T-cell (primary cell): ENCODE measurements at regions not wholly inside any gene's neighbourhood (a gene's known extent, or its start where the extent isn't known, plus 50 kb on each side); places are given as distances from the start of the nearest gene placed in this dataset.
"Not testable (repeated sequence)": the region's sequence is repeated elsewhere in the genome, so short reads cannot be mapped to it uniquely, and the experiment has no call there.

Experiments used
- ATAC-seq, 4 experiments: fragments of 200-7000 bp in 3 of 4; fragments of 150-1000 bp in 1 of 4; cut with Tn5 transposase; replicated peaks in 1 of 4; 1 replicate in 3 of 4; 2 replicates in 1 of 4; pipeline ENCODE4 v1.10.0; 2021; ENCODE audit warnings: moderate library complexity in 3 of 4, mild to moderate bottlenecking in 2 of 4, moderate number of reproducible peaks in 1 of 4
- CTCF ChIA-PET, 2 donors: fragments of 300-600 bp; sonication (Branson Sonifier 250); formaldehyde crosslinking; loops; one replicate each; lab custom pipeline; 2022; ENCODE audit warnings: antibody characterized with exemption in 2 of 2; lab: Charles Lee
- POLR2A ChIA-PET, 2 donors: fragments of 300-600 bp; sonication (Branson Sonifier 250); formaldehyde crosslinking; loops; one replicate each; lab custom pipeline; 2022; ENCODE audit warnings: antibody characterized with exemption in 2 of 2; lab: Charles Lee
- DNase-seq, 35 experiments: peaks; one replicate each; pipeline versions ENCODE4 v3.0.0 to v3.0.0-alpha.2; 2013 to 2023
- H3K27ac ChIP-seq: one replicate; pipeline ENCODE4 v1.5.1; 2013; ENCODE audit warnings: low read length
- H3K27me3 ChIP-seq, 2 experiments: replicated peaks in 1 of 2; 1 replicate in 1 of 2; 2 replicates in 1 of 2; pipeline versions ENCODE4 v1.6.1 to v1.7.0; 2013; ENCODE audit warnings: low read length in 1 of 2, mixed read lengths in 1 of 2; ENCODE audit not compliant: control insufficient read depth in 2 of 2, insufficient read depth in 2 of 2; ENCODE audit errors: extremely low read depth in 1 of 2
- H3K36me3 ChIP-seq, 2 donors: 1 replicate in 1 of 2; 2 replicates in 1 of 2; pipeline versions ENCODE4 v1.6.1 to v1.7.0; 2013; ENCODE audit warnings: low read length in 1 of 2; ENCODE audit not compliant: control insufficient read depth in 2 of 2, insufficient read depth in 1 of 2; ENCODE audit errors: extremely low read depth in 1 of 2
- H3K4me1 ChIP-seq, 2 experiments: 1 replicate in 1 of 2; 2 replicates in 1 of 2; pipeline versions ENCODE4 v1.6.1 to v1.7.0; 2013; ENCODE audit warnings: low read length in 2 of 2, mixed read lengths in 1 of 2; ENCODE audit not compliant: insufficient read depth in 2 of 2, control insufficient read depth in 1 of 2; ENCODE audit errors: extremely low read depth in 1 of 2
- H3K4me3 ChIP-seq, 2 donors: 1 replicate in 1 of 2; 2 replicates in 1 of 2; pipeline versions ENCODE4 v1.5.1 to v1.7.0; 2013; ENCODE audit warnings: mild to moderate bottlenecking in 2 of 2, low read length in 1 of 2, moderate library complexity in 1 of 2; ENCODE audit not compliant: control insufficient read depth in 1 of 2; ENCODE audit errors: extremely low read depth in 1 of 2
- H3K9me3 ChIP-seq: 2 replicates; pipeline ENCODE4 v1.7.0; 2013
- H3K27ac Mint-ChIP-seq, 2 donors: one replicate each; pipeline ENCODE4 v1.8.0; 2020 to 2021; ENCODE audit warnings: mild to moderate bottlenecking in 2 of 2, mixed read lengths in 2 of 2
- H3K27me3 Mint-ChIP-seq, 2 donors: one replicate each; pipeline ENCODE4 v1.8.0; 2021 to 2022; ENCODE audit warnings: mixed read lengths in 2 of 2
- H3K36me3 Mint-ChIP-seq: one replicate; pipeline ENCODE4 v1.8.0; 2021; ENCODE audit warnings: mixed read lengths
- H3K4me1 Mint-ChIP-seq, 3 donors: one replicate each; pipeline ENCODE4 v1.8.0; 2020 to 2022; ENCODE audit warnings: mixed read lengths in 3 of 3, mild to moderate bottlenecking in 1 of 3
- H3K4me3 Mint-ChIP-seq, 3 donors: one replicate each; pipeline ENCODE4 v1.8.0; 2020 to 2022; ENCODE audit warnings: mild to moderate bottlenecking in 3 of 3, mixed read lengths in 3 of 3, moderate library complexity in 3 of 3
- H3K9me3 Mint-ChIP-seq, 3 donors: one replicate each; pipeline ENCODE4 v1.8.0; 2020 to 2022; ENCODE audit warnings: mixed read lengths in 3 of 3
- WGBS: methylation state at CpG from one replicate; pipeline ENCODE4 v1.1.5; 2013; ENCODE audit warnings: missing lambda C conversion rate; ENCODE audit not compliant: insufficient coverage; 5-methylcytosine and 5-hydroxymethylcytosine counted together

GRCh38 chr7:39871610-39872009 is 78.4 kb upstream of the CDK13 start:
- H3K4me1 Mint-ChIP-seq, H3K9me3 Mint-ChIP-seq, H3K27ac ChIP-seq, H3K4me1 ChIP-seq, H3K36me3 ChIP-seq, H3K27me3 Mint-ChIP-seq, H3K4me3 Mint-ChIP-seq, H3K36me3 Mint-ChIP-seq, POLR2A ChIA-PET, H3K27ac Mint-ChIP-seq, CTCF ChIA-PET, H3K9me3 ChIP-seq, DNase-seq, ATAC-seq, H3K4me3 ChIP-seq, H3K27me3 ChIP-seq: not testable (repeated sequence)
- WGBS = no CpG with 5 or more reads among the region's 4 CpGs

- ATAC-seq = no peak
- DNase-seq = no peak
- H3K36me3 ChIP-seq = no peaks in the 10 kb centered on the region
- H3K27me3 ChIP-seq = peaks cover 0 to 12% of the 10 kb centered on the region in 2 experiments
- CTCF ChIA-PET = no interaction called here
- no peak overlapping the region for H3K4me3 ChIP-seq
- Mint-ChIP-seq H3K36me3 (peaks cover 3% of the 10 kb centered on the region), H3K4me1 (peaks cover 0 to 6% (median 0%) of the 10 kb centered on the region in 3 donors), H3K27me3 (peaks cover 15 to 20% of the 10 kb centered on the region in 2 donors), H3K27ac (no peak overlapping the region), H3K9me3 (peaks cover 0 to 5% (median 0%) of the 10 kb centered on the region in 3 donors), H3K4me3 (no peak overlapping the region)
- H3K27ac ChIP-seq = no peak overlapping the region
- H3K4me1 ChIP-seq = no peaks in the 10 kb centered on the region
- H3K9me3 ChIP-seq = no peaks in the 10 kb centered on the region
- POLR2A ChIA-PET = no interaction called here
- WGBS = 29% methylated on average over 1 of the region's 1 CpG
Measured at GRCh38 chr7:39880556-39880955, 69.5 kb upstream of the CDK13 start.

GRCh38 chr7:39882148-39882784 is 67.8 kb upstream of the CDK13 start:
- Histone ChIP-seq H3K9me3 (no peaks in the 10 kb centered on the region), H3K27me3 (peaks cover 0 to 16% of the 10 kb centered on the region in 2 experiments), H3K4me3 (no peak overlapping the region), H3K27ac (no peak overlapping the region), H3K36me3 (no peaks in the 10 kb centered on the region), H3K4me1 (no peaks in the 10 kb centered on the region)
- ChIA-PET CTCF (interaction anchor here in 1 of 2 donors (1.1 to 1.3 kb wide), 2 partner anchors 9 to 15 kb away, joined by 3 read pairs; no protein-coding TSS in a partner anchor), POLR2A (no interaction called here)
- DNase-seq (no peak), ATAC-seq (no peak)
- Mint-ChIP-seq H3K9me3 (peaks cover 0 to 5% (median 0%) of the 10 kb centered on the region in 3 donors), H3K36me3 (peaks cover 3% of the 10 kb centered on the region), H3K4me3 (no peak overlapping the region), H3K27ac (no peak overlapping the region), H3K27me3 (peaks cover 13 to 17% of the 10 kb centered on the region in 2 donors), H3K4me1 (peaks cover 0 to 6% (median 0%) of the 10 kb centered on the region in 3 donors)
- WGBS = 100% methylated on average over 1 of the region's 5 CpGs

GRCh38 chr7:39883812-39884390 is 66.2 kb upstream of the CDK13 start:
- H3K4me3 Mint-ChIP-seq = no peak overlapping the region
- peaks cover 12 to 13% of the 10 kb centered on the region in 2 donors for H3K27me3 Mint-ChIP-seq
- H3K9me3 Mint-ChIP-seq = peaks cover 0 to 5% (median 0%) of the 10 kb centered on the region in 3 donors
- 100% methylated on average over 2 of the region's 4 CpGs for whole genome bisulfite sequencing
- H3K36me3 ChIP-seq = no peaks in the 10 kb centered on the region
- CTCF ChIA-PET = interaction anchor here (0.7 kb wide), 2 partner anchors 169 to 183 kb away, joined by 4 to 5 read pairs; no protein-coding TSS in a partner anchor
- no peaks in the 10 kb centered on the region for H3K9me3 ChIP-seq
- POLR2A ChIA-PET = no interaction called here
- no peak for DNase-seq
- peaks cover 0 to 6% (median 0%) of the 10 kb centered on the region in 3 donors for H3K4me1 Mint-ChIP-seq
- no peak overlapping the region for H3K27ac ChIP-seq
- H3K4me1 ChIP-seq = no peaks in the 10 kb centered on the region
- peaks cover 3% of the 10 kb centered on the region for H3K36me3 Mint-ChIP-seq
- no peak for ATAC-seq
- H3K4me3 ChIP-seq = no peak overlapping the region
- peaks cover 0 to 19% of the 10 kb centered on the region in 2 experiments for H3K27me3 ChIP-seq
- H3K27ac Mint-ChIP-seq = no peak overlapping the region

GRCh38 chr7:39888171-39888853 is 61.7 kb upstream of the CDK13 start:
- POLR2A ChIA-PET = interaction anchor here in 1 of 2 donors (0.7 kb wide), 1 partner anchor 244 kb away, joined by 3 read pairs; no protein-coding TSS in a partner anchor
- 62% methylated on average over 2 of the region's 3 CpGs for WGBS
- H3K4me1 Mint-ChIP-seq = peaks cover 0 to 6% (median 0%) of the 10 kb centered on the region in 3 donors
- no peaks in the 10 kb centered on the region for H3K4me1 ChIP-seq
- no peak overlapping the region for H3K4me3 ChIP-seq
- DNase-seq (no peak), ATAC-seq (no peak)
- no peak overlapping the region for H3K27ac ChIP-seq
- no peak overlapping the region for H3K4me3 Mint-ChIP-seq
- peaks cover 0 to 19% of the 10 kb centered on the region in 2 experiments for H3K27me3 ChIP-seq
- H3K9me3 Mint-ChIP-seq = no peaks in the 10 kb centered on the region
- peaks cover 0 to 2% of the 10 kb centered on the region in 2 donors for H3K27me3 Mint-ChIP-seq
- H3K9me3 ChIP-seq = no peaks in the 10 kb centered on the region
- no peaks in the 10 kb centered on the region for H3K36me3 ChIP-seq
- CTCF ChIA-PET = no interaction called here
- H3K36me3 Mint-ChIP-seq = no peaks in the 10 kb centered on the region
- H3K27ac Mint-ChIP-seq = no peak overlapping the region

GRCh38 chr7:39890411-39890810 is 59.6 kb upstream of the CDK13 start:
- no peak overlapping the region for H3K27ac Mint-ChIP-seq
- no peak for DNase-seq
- WGBS = 96% methylated on average over 4 of the region's 4 CpGs
- H3K4me1 ChIP-seq = no peaks in the 10 kb centered on the region
- H3K4me3 ChIP-seq = no peak overlapping the region
- H3K4me3 Mint-ChIP-seq = no peak overlapping the region
- peaks cover 0 to 4% of the 10 kb centered on the region in 2 donors for H3K27me3 Mint-ChIP-seq
- H3K27ac ChIP-seq = no peak overlapping the region
- H3K9me3 ChIP-seq = no peaks in the 10 kb centered on the region
- no peaks in the 10 kb centered on the region for H3K9me3 Mint-ChIP-seq
- no peak for ATAC-seq
- peaks cover 0 to 19% of the 10 kb centered on the region in 2 experiments for H3K27me3 ChIP-seq
- H3K4me1 Mint-ChIP-seq = no peaks in the 10 kb centered on the region
- POLR2A ChIA-PET = no interaction called here
- no peaks in the 10 kb centered on the region for H3K36me3 Mint-ChIP-seq
- no peaks in the 10 kb centered on the region for H3K36me3 ChIP-seq
- CTCF ChIA-PET = interaction anchor here in 1 of 2 donors (0.6 kb wide), 1 partner anchor 34 kb away, joined by 5 read pairs; no protein-coding TSS in a partner anchor
